ENCODE measurements at regions not wholly inside any gene's neighbourhood (a gene's known extent, or its start where the extent isn't known, plus 50 kb on each side); places are given as distances from the start of the nearest gene placed in this dataset.
"Not testable (repeated sequence)": the region's sequence is repeated elsewhere in the genome, so short reads cannot be mapped to it uniquely, and the experiment has no call there.

- no peak for FAIRE-seq
Measured at GRCh38 chr2:16058747-16059358, 118.5 kb downstream of the MYCN start.

GRCh38 chr2:16058256-16058655 lies 117.9 kb downstream of the MYCN start:
- no peak for FAIRE-seq

- FAIRE-seq = no peak
Measured at GRCh38 chr2:16057661-16058060, 117.3 kb downstream of the MYCN start.

GRCh38 chr2:16055848-16056580 lies 115.7 kb downstream of the MYCN start:
- no peak for FAIRE-seq

- no peak for FAIRE-seq
Measured at GRCh38 chr2:16053437-16054257, 113.3 kb downstream of the MYCN start.

GRCh38 chr2:16052571-16053052 lies 112.3 kb downstream of the MYCN start:
- FAIRE-seq = not testable (repeated sequence)

GRCh38 chr2:16051841-16052564 lies 111.7 kb downstream of the MYCN start:
- no peak for FAIRE-seq

- no peak for FAIRE-seq
Measured at GRCh38 chr2:16050908-16051489, 110.6 kb downstream of the MYCN start.

GRCh38 chr2:16050261-16050907 lies 110.0 kb downstream of the MYCN start:
- FAIRE-seq = no peak

- no peak for FAIRE-seq
Measured at GRCh38 chr2:16049406-16049805, 109.1 kb downstream of the MYCN start.

- no peak for FAIRE-seq
Measured at GRCh38 chr2:16048466-16048865, 108.1 kb downstream of the MYCN start.

GRCh38 chr2:16047701-16048100 lies 107.4 kb downstream of the MYCN start:
- no peak for FAIRE-seq

GRCh38 chr2:16046649-16047048 lies 106.3 kb downstream of the MYCN start:
- FAIRE-seq = no peak

GRCh38 chr2:16045653-16046352 lies 105.5 kb downstream of the MYCN start:
- FAIRE-seq = no peak

- FAIRE-seq = no peak
Measured at GRCh38 chr2:16044946-16045456, 104.7 kb downstream of the MYCN start.

- FAIRE-seq = no peak
Measured at GRCh38 chr2:16043627-16044026, 103.3 kb downstream of the MYCN start.

- FAIRE-seq = no peak
Measured at GRCh38 chr2:16043192-16043591, 102.8 kb downstream of the MYCN start.

GRCh38 chr2:16042201-16042700 lies 101.9 kb downstream of the MYCN start:
- no peak for FAIRE-seq

- FAIRE-seq = no peak
Measured at GRCh38 chr2:16040271-16041010, 100.1 kb downstream of the MYCN start.

- FAIRE-seq = no peak
Measured at GRCh38 chr2:16039823-16040222, 99.5 kb downstream of the MYCN start.
